OCI-M2 (cell line): ENCODE measurements at regions not wholly inside any gene's neighbourhood (a gene's known extent, or its start where the extent isn't known, plus 50 kb on each side); places are given as distances from the start of the nearest gene placed in this dataset.

Experiments used
- DNase-seq: peaks from one replicate; lab custom pipeline; 2025; ENCODE audit not compliant: unreplicated experiment; lab: John Stamatoyannopoulos, UW

DNA sequence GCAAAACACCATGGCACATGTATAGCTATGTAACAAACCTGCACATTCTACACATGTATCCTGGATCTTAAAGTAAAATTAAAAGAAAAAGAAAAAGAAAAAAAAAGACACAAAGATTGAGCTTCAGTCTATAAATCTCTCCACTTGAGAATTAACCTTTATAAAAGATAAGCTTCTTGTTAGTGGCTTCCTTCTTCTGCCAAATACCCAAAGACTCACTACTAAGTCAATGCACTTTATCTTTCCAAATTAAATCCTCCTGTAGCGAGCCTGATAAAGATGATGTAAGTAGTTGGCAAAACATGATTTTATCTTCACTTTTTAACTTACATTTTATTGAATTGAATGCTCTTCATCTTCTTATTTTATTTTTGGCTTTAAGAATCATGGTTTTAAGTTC, 349.9 kb downstream of the TRIB2 start:
- DNase-seq = no peak

DNA sequence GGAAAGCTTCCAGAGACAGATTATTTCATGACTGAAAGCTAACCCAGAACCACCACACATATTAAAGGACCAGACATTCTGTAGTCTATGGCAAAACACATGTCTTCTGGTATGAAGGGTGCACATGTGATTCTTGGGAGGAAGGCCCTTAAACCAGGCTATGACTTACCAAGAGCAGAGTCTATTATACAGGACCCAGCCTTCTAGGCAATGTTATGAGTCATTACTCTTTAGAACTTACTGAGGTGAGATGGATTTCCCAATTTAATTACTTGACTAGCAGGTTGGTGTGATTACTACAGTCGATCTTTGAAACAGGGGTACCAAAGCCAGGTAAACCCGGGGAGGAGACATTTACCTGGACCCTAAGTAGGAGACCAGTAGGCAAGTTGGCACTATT, 350.8 kb downstream of the TRIB2 start:
- no peak for DNase-seq

DNA sequence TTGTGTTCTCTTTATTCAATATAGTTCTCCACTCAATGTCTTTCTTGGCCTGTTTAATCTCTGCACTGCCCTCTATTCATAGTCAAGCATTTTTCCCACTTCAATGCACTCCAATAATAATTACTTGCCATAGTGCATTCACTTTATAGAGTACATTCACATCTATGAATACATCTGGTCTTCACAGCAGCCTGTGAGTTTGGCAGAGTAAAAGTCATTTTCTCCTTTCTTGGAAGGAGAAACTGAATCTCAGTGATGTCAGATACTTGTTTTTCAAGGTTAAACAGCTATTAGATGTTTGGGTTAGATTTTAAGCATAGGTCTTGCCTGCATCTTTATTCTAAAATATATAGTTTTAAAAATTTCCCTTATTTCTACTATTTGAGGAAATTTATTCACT, 373.2 kb downstream of the TRIB2 start:
- no peak for DNase-seq

DNA sequence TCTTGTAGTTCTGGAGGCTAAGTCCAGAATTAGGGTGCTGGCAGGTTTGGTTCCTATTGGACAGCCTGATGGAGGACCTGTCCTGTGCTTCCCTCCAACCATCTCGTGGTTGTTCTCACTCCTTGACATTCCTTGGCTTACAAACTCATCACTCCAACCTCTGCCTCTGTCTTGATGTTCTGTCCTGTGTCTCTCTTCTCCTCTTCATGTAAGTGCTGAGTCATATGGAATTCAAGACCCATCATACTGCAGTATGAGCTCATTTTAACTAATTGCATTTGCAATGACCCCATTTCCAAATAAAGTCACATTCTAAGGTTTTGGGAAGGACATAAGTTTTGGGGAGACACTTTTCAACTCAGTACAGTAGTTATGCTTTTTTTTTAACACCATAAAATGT, 374.7 kb downstream of the TRIB2 start:
- DNase-seq = no peak

DNA sequence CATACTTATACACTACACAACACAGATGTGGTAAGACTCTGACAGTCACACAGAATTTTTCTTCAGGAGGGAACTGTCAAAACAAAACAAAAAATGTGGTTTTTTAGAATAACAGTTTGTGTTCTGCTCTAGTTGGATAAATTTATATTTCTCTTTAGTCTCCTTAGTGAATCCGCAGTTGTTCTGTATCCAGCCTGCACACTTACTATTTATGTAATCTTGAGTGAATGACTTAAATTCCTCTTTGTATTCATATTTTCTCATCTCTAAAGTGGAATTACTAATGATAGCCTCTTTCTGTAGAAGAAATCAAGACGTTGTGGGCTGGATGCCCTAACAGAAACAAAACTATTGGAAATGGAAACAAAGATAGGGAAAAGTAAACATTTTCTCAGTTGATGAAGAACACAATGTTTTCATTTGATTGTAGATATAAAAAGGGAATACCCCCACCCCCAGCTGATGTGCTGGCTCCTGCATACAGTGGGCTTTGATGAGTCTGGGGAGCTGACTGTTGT, 375.2 kb downstream of the TRIB2 start:
- no peak for DNase-seq

DNA sequence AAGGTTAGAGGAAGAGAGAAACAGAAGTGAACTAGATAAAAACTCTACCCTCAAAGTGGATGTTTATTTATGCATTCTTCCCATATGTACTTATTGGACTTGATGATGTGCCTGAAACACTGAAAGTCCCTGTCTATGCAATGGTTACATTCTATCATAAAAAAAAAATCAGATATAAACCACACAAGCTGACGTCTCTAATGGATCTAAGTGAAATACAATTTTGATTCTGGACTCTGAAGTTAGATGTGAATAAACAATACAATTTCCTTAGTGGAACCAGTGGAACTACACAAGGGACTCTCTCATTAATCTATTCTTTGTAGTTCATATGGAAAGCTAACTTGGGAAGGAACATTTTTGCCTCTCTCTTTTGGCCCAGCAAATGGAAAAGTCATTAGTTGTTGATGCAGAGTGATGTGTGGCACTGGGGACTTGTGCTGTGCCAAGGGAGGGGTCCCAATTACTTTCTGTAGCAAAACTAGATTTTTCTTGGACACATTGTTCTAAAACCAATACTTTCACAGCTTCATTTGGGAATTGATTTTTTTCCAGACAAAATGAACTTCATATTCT, 376.8 kb downstream of the TRIB2 start:
- DNase-seq = no peak

DNA sequence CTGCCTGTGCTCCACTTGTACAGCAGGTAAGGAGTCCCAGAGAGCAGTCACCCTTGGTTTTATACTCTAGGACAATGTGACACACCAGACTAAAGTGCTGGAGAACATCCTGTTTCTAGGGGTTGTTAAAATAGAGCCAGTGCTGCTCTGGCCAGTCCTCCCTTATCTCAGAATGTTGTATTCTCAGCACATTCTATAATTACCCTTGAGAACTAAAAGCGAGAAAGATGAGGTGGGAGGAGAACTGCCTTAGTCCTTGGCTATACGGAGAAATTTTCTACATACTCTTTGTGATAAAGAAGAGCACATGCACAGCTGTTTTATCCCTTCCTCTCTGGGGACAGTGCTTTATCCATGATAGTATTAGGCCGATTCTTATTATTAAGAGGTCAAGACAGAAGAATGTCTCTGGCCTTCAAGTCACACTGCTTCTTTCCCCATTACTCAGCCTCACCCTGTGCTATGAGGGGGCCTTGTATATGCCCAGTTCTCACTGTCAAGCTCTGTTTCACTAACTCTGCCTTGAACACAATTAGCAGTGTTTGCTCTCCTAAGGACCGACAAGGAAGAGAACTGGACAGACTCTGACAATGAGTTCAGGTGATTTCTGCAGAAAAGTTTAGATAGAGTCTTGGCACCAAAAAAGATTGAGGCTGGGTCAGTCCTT, 385.8 kb downstream of the TRIB2 start:
- DNase-seq = no peak

DNA sequence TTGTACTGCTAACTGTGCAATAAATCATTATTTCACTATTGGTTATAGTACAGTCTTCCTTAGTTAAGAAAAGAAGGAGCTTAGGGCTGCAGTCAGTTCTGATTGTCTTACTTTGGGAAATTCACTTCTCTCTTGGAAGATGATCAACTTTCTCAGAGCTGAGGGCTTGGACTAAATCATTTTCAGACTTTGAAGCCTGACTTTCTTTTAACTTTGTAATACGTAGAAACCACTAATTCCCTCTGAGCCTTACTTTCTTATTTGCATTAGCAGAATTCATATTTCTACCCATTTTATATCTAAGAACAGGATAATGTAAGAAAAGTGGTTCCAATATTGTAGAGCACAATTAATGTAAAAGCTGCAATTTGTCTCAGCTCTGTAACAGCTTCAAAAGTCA, 386.4 kb downstream of the TRIB2 start:
- DNase-seq = no peak

DNA sequence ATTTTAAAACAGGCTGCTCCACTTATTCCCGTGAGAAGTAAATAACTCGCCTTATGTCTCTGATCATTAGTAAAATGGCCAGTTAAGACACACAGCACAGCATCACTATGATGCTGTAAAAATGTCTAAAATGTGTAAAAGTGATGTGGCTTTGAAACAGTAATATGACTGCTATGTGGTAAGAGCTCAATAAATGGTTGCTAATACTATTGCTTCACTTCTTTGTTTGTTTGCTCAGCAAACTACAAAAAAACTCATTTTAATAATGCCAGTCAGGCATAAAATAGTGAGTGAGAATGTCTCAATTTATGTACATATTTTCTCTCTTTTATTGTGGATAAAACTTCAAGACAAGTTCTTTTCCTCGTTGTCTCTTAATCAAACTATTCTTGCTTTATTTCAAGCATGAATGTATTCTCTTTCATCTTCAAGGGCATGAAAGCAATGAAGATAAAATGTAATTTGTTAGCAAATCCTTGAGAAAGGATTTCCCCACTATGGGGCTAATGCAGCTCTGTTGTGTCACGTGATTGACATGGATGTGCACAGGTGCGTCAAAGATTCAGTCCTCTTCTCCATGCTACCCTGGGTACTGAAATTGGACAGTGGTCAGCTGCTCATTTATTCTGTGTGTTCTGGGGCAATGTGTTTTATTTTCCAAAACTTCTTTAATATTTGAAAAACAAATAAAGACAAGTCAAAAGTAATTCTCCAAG, 387.2 kb downstream of the TRIB2 start:
- no peak for DNase-seq

DNA sequence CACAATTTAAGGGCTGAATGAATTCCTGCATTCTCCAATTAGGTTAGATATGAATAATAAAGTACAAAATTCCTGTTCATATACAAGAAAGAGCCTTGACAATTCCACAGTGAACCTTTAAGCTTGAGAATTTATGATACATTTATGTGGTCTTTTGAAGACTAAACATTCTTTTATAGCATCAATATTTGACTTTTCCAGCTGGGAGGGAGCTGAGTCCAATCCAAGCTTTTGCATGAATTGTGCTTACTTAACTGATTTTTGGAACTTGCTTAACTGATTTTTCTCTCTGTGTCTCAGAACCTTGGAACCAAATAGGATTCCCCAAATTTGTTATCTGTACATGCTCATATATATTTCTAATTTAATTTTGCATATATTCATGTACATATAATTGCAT, 388.0 kb downstream of the TRIB2 start:
- no peak for DNase-seq

DNA sequence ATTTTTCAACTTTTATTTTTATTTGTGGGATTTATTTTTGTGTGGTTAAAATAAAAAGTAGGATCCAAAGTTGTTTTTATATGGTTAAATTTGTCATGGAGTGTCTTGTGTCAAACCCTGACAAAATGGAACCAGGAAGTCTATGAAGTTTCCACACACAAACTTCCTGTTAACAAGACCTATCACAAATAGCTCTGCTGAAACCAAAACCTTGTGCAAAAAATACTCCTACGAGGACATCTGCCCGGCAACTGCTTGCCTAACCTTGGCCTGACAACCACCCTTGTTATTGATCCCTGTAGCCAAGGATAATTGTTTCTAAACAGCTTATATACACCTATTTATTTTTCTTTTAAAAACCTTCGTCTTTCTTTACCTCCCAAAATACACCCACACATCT, 389.6 kb downstream of the TRIB2 start:
- DNase-seq = no peak

DNA sequence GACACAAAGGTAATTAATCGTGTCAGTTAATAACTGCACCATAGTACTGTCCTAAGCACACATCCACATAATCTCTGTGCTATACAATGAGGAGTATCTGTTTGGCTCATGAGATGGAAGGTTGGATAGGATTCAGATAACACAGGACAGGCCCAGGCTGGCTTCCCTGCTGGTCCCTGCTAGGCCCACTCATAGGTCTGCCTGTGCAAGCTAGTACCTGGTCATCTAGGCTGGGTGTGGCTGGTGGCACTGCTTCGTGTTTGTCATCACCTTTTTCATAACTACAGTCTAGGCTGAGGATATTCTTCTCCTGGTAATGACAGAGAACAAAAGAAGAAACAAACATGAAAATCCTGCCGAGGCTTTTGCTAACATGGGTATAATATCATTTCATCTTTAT, 392.8 kb downstream of the TRIB2 start:
- no peak for DNase-seq

DNA sequence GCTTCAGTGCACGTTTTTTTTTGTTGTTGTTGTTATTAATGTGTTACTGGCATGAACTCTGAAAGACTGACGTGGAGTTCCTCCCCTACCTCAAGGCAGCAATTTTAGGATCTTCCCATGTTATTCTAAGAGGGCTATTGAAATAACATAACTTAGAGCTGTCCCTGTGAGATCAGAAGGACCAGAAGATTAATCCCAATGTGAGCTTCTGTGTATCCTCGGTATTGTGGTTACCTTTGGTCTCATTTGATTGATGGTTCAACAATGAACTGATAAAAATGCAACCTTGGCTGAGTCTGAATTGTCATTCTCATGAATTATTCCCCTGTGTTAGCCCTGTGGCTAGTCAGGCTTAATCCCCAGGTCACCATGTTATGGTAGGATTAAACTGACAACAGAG, 394.1 kb downstream of the TRIB2 start:
- DNase-seq = no peak

DNA sequence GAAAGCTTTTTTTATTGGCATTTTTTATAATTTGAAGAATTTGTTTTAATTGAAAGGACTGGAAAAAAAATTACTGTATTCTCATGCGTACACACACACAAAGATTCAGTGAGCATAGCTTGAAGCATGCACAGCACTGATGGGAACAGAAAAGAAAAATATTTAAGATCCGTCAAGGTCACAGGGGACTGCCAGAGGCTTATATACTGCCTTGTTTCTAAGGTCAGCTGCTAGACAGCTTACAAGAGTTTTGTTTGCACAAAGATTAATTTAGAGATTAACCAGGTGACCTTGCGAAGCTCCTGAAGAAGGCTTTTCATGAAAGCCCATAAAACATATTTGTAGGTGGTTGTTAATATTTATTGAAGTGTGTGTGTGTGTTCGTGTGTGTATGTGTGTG, 396.3 kb downstream of the TRIB2 start:
- DNase-seq = no peak

DNA sequence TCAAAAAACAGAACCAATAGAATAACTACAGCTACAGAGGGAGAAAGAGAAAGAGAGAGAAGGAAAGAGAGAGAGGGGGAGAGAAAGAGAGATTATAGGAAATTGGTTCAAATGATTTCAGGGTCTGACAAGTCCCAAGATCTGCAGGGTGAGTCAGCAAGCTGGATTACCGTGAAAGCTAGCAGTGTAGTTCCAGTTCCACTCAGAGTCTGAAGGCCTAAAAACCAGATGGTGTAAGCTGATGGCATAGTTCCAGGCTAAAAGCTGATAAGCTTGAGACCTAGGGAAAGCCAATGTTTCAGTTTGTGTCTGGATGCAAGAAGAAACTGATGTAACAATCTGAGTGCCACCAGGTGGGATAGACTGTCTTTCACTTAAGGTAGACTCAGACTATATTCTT, 397.7 kb downstream of the TRIB2 start:
- DNase-seq = no peak

DNA sequence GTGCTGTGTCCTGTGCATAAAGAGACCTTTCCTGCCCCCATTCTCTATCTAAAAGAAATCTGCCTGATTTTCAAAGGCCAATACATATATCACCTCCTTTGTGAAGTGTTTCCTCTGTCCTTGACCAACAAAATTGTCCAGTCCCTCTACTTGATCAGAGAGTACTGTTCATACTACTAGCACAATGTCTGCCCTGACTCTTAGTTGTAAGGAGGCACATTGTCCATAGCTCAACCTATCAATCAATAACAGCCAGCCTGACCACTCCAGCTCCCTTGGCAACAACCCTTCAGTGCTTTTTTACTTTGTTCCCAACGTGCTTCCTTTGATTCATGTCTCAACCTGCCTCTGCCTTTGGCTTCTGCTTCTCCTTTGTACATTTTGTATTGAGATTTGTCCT, 398.9 kb downstream of the TRIB2 start:
- no peak for DNase-seq

DNA sequence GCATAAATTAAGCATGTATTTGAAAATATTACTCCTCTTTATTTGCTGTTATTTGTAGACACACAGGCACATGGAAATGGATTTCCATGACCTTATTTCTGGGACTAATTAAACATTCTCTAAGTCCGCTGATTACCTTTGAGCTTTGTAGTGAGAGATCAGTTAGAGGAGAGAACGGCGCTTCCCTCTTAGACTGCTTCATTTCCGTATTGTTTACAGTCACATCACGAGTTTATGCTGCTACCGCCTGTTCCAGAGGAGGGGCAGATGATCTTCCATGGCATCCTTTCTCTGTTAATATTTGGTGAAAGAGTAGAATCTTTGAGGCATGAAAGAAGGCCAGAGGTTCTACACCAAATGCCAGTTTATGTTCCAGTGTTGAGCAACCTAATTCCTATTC, 404.4 kb downstream of the TRIB2 start:
- DNase-seq = no peak

DNA sequence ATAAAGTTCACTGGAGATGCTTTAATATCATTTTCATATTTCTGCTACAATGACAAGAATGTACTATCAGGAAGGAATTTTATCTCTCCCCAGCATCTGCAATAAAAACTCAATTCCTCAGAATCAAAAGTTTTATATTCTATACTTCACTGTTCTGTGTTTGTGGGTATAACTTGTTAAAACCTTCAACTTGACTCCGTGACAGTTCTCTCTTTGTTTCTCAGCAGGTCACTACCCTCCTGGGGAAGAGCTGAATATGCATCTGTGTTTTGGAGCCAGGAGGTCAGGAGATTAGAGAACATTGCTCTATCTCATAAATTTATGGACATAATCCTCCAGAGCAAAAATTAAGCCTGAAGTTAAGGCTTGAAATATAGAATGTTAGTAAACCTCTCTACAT, 411.4 kb downstream of the TRIB2 start:
- no peak for DNase-seq

DNA sequence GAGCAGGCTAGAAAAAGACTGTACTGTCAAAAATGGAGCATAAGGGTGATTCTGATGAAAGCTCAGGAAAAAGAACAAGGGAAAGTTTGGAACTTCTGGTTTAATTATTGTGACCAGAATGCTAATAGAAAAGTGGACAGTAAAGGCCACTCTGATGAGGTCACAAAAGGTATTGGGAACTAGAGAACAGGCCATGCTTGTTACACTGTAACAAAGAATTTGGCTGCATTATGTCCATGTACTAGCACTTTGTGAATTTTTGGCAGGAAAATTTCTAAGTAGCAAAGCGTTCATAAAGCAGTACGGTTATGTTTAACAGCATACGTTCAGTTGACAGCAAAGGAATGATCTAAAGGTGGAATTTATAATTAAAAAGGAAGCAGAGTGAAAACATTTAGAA, 418.6 kb downstream of the TRIB2 start:
- DNase-seq = no peak

DNA sequence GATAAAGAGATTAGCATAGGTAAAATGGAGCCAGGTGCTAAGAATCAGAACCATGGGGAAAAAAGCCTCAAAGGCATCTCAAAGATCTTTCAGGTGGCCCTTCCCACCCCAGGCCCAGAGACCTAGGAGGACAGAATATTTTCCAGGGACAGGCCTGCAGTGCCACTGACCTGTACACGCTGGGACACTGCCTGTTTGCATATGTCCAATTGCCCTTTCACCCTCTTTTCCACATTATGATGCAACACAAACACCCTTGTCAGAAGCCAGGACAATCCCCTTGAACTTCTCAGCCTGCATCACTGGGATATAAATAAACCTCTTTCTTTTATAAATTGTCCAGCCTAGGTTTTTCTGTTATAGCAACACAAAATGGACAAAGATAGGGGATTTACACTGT, 419.1 kb downstream of the TRIB2 start:
- DNase-seq = no peak

DNA sequence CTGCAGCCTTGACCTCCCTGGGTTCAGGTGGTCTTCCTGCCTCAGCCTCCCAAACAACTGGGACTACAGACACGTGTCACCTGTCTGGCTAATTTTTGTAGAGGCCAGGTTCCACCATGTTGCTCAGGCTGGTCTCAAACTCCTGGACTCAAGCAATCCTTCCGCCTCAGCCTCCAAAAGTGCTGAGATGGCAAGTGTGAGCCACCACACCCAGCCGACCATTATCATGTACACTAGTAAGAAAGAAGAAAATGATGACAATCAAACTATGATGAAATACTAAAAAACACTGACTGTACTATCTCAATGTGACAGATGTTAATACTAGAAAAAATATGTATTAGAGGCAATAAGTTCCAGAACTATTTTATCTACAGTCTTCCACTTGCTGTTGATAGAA, 420.9 kb downstream of the TRIB2 start:
- no peak for DNase-seq

DNA sequence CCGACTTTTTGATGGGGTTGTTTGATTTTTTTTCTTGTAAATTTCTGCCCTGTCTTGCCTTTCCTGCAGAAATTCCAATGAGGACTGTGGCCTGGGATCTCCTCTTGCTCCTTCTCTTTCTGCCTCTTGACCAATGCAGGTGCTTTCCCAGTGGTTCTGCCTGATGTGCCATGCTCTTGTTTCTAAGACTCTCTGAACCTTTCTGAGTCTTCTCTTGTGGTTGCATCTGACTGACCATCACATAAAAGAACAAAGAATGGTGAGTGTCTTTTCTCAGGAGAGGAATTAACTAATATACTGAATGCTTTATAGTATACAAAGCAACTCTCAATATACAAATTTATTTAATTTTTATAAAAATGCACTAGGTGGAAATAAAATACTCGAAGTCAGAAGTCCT, 424.6 kb downstream of the TRIB2 start:
- no peak for DNase-seq

DNA sequence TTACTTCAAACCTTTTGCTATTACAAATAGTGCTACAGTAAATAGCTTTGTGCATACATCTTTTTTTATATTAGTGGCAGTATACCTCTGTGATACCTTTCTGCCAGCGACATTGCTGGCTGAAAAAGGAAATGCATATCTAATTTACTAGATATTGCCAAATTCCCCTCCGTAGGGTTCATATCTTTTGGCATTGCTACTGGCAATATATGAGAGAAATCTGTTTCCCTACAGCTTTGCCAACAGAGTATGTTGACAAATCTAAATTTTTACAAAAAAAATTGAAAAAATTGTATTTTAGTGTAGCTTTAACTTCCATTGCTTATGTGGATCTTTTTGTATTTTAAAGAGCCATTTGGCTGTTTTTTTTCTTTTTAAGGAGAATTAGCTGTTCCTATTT, 426.7 kb downstream of the TRIB2 start:
- no peak for DNase-seq
